ENCODE measurements at regions not wholly inside any gene's neighbourhood (a gene's known extent, or its start where the extent isn't known, plus 50 kb on each side); places are given as distances from the start of the nearest gene placed in this dataset.

- Histone ChIP-seq H3K36me3 (replicated peaks in 1 of 2; ENCODE audit: control insufficient read depth in 1 of 2, insufficient read depth in 2 of 2, low read length in 2 of 2) (no peaks in the 10 kb centered on the region), H3K9me3 (ENCODE audit: low read length) (no peaks in the 10 kb centered on the region), H3K9ac (ENCODE audit: insufficient read depth, low read depth, low read length) (no peak overlapping the region), H3K79me2 (ENCODE audit: insufficient read depth, low read length) (no peaks in the 10 kb centered on the region), H3K4me3 (replicated peaks in 1 of 3; ENCODE audit: insufficient read depth in 1 of 3, low read depth in 2 of 3, low read length in 3 of 3) (no peak overlapping the region), H2AFZ (ENCODE audit: low read length) (no peak overlapping the region), H3K4me2 (ENCODE audit: low read depth, low read length) (no peak overlapping the region), H3K27ac (ENCODE audit: extremely low read length, insufficient read depth, low read length) (no peak overlapping the region), H3K4me1 (ENCODE audit: insufficient read depth, low read length) (no peaks in the 10 kb centered on the region), H3K27me3 (ENCODE audit: control insufficient read depth in 1 of 2, insufficient read depth in 2 of 2, low read length in 2 of 2) (0 out of 5 replicates have a peak, but pooled peaks cover 0 to 5% of the 10 kb centered on the region in 2 experiments), H4K20me1 (ENCODE audit: insufficient read depth, low read length) (no peaks in the 10 kb centered on the region)
- ChIA-PET POLR2A (no interaction called here), CTCF (ENCODE audit: low intra/inter-chr PET ratio, low total read pairs) (no interaction called here)
- no peak for DNase-seq (ENCODE audit: low spot score)
- 2% methylated on average over 3 of the region's 3 CpGs for WGBS (ENCODE audit: low lambda C conversion rate)
- TF ChIP-seq CHD2 (IDR thresholded peaks at IDR 0.05; ENCODE audit: low read depth, low read length) (no peak), ZNF83 (CRISPR knock-in tag; IDR thresholded peaks at IDR 0.05; ENCODE audit: borderline replicate concordance) (no peak), ZSCAN5A (CRISPR knock-in tag; IDR thresholded peaks at IDR 0.05; ENCODE audit: borderline replicate concordance) (no peak), ZNF510 (CRISPR knock-in tag; IDR thresholded peaks at IDR 0.05; ENCODE audit: low read depth) (no peak), ZNF652 (CRISPR knock-in tag; IDR thresholded peaks at IDR 0.05; ENCODE audit: borderline replicate concordance, low read depth) (no peak), TMF1 (CRISPR knock-in tag; IDR thresholded peaks at IDR 0.05; ENCODE audit: low read depth) (no peak), BCLAF1 (IDR thresholded peaks at IDR 0.05) (no peak), NFRKB (IDR thresholded peaks at IDR 0.05) (no peak), ZNF607 (CRISPR knock-in tag; IDR thresholded peaks at IDR 0.05; ENCODE audit: borderline replicate concordance) (no peak), NR3C1 (CRISPR knock-in tag; IDR thresholded peaks at IDR 0.05) (no peak), TEAD2 (CRISPR knock-in tag; IDR thresholded peaks at IDR 0.05) (no peak), ZBTB7A (CRISPR knock-in tag; IDR thresholded peaks at IDR 0.05) (no peak), HNRNPUL1 (IDR thresholded peaks at IDR 0.05; ENCODE audit: low read depth, low read length) (no peak), ZNF605 (CRISPR knock-in tag; IDR thresholded peaks at IDR 0.05) (no peak), RFX1 (IDR thresholded peaks at IDR 0.05) (no peak), DZIP1 (CRISPR knock-in tag; IDR thresholded peaks at IDR 0.05) (no peak), ZNF563 (CRISPR knock-in tag; IDR thresholded peaks at IDR 0.05) (no peak), EEA1 (CRISPR knock-in tag; IDR thresholded peaks at IDR 0.05; ENCODE audit: borderline replicate concordance) (no peak), DNMT3B (CRISPR knock-in tag; conservative IDR thresholded peaks at IDR 0.05) (no peak), ZNF234 (CRISPR knock-in tag; conservative IDR thresholded peaks at IDR 0.05) (no peak)
- no TSS peak for BruUV-seq (replicated peaks)
- in situ Hi-C loops (cut with HindIII; ENCODE audit: extremely low pct_ligation_motif_present, low pct_unique_long_range_greater_than_20kb) (no loop called here), intact Hi-C loops (cut with micrococcal nuclease; ENCODE audit: unreplicated experiment) (no loop called here)
- ATAC-seq: no peak
- FAIRE-seq: no peak
These were observed 117.2 kb downstream of the TMX1 start for GRCh38 chr14:51357250-51357649.

Data from HepG2 (cell line).